ENCODE measurements at regions not wholly inside any gene's neighbourhood (a gene's known extent, or its start where the extent isn't known, plus 50 kb on each side); places are given as distances from the start of the nearest gene placed in this dataset.

DNA sequence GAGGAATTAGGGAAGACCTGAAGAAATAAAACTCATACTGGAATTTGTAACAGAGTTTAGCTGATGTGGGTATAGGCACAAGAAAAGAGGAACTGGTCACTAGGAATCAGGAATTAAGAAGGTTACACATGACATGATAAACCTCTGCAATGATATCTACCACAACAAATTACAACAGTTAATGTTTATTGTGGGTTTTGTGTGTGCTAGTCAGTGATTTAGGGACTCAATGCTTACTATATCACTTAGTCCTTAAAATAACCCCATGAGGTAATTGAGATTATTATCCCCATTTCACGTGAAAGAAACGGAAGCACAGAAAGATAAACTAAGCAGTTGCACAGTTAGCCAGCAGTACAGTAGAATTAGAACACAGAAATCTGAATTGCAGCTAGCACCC is 415.8 kb upstream of the ZEB2 start:
- no peak for DNase-seq
- Mint-ChIP-seq H3K27ac (no peak overlapping the region; a peak in 1 of 7 replicates), H3K36me3 (ENCODE audit: insufficient read depth in 1 of 3, low read depth in 3 of 3) (no peaks in the 10 kb centered on the region), H3K4me3 (no peak overlapping the region), H3K9me3 (no peaks in the 10 kb centered on the region), H3K27me3 (ENCODE audit: low read depth) (no peaks in the 10 kb centered on the region), H3K4me1 (no peaks in the 10 kb centered on the region)
- H2BK5ac ChIP-seq (ENCODE audit: insufficient read length, low read length), result no peak overlapping the region
- H3K14ac ChIP-seq (ENCODE audit: insufficient read depth, low read length), result no peak overlapping the region
- H3K27ac ChIP-seq (ENCODE audit: insufficient read length, low read depth, low read length), result no peak overlapping the region
- no peak overlapping the region for H2AFZ ChIP-seq (ENCODE audit: low read length)
- TF ChIP-seq CTCF (conservative IDR thresholded peaks at IDR 0.05), result no peak
- WGBS (ENCODE audit: extremely low coverage, insufficient read length, low lambda C conversion rate), result no CpG with 5 or more reads among the region's 2 CpGs
- H3K9me3 ChIP-seq (ENCODE audit: control insufficient read depth, low read depth, low read length), result no peaks in the 10 kb centered on the region
- H3K18ac ChIP-seq (ENCODE audit: insufficient read length, low read depth, low read length), result no peak overlapping the region
- H3T11ph ChIP-seq (ENCODE audit: low read length), result no peak overlapping the region
- H3K9ac ChIP-seq (ENCODE audit: extremely low read depth, insufficient read length, low read length), result no peak overlapping the region
- H2BK12ac ChIP-seq (ENCODE audit: insufficient read length, low read depth, low read length), result no peak overlapping the region
- H3K4me1 ChIP-seq (ENCODE audit: insufficient read depth, low read length), result no peaks in the 10 kb centered on the region
- H2BK15ac ChIP-seq (ENCODE audit: low read depth, low read length), result no peak overlapping the region
- H3K56ac ChIP-seq (ENCODE audit: insufficient read length, low read depth, low read length), result no peak overlapping the region
- H2BK20ac ChIP-seq (ENCODE audit: low read depth, low read length, poor library complexity, severe bottlenecking), result no peak overlapping the region
- H4K5ac ChIP-seq (ENCODE audit: insufficient read length, low read depth, low read length), result no peak overlapping the region
- no peak overlapping the region for H3K23ac ChIP-seq (ENCODE audit: insufficient read length, low read depth, low read length)
- H3K4ac ChIP-seq (ENCODE audit: low read depth, low read length), result no peak overlapping the region
- no peaks in the 10 kb centered on the region for H4K20me1 ChIP-seq (ENCODE audit: control insufficient read depth, insufficient read depth, insufficient read length)
- no peak overlapping the region for H2AK5ac ChIP-seq (ENCODE audit: insufficient read length, low read length)
- H3K4me2 ChIP-seq (ENCODE audit: insufficient read depth, insufficient read length, low read length), result no peak overlapping the region
- no peak overlapping the region for H2BK120ac ChIP-seq (ENCODE audit: low read depth, low read length, poor library complexity, severe bottlenecking)
- H3K23me2 ChIP-seq (ENCODE audit: insufficient read length, low read depth, low read length, poor library complexity, severe bottlenecking), result no peaks in the 10 kb centered on the region
- H4K91ac ChIP-seq (ENCODE audit: insufficient read length, low read depth, low read length), result no peak overlapping the region
- H3K79me1 ChIP-seq (ENCODE audit: insufficient read depth, low read depth, low read length, poor library complexity, severe bottlenecking), result no peaks in the 10 kb centered on the region
- no peaks in the 10 kb centered on the region for H3K79me2 ChIP-seq (ENCODE audit: insufficient read depth, low read length)
- no peak overlapping the region for H4K8ac ChIP-seq (replicated peaks; ENCODE audit: insufficient read length, low read depth, low read length)
- H3K27me3 ChIP-seq (ENCODE audit: insufficient read depth, low read length), result no peaks in the 10 kb centered on the region; the same call in 1 of the 2 replicates
